Type B pancreatic cell (in vitro differentiated cells): ENCODE measurements at regions not wholly inside any gene's neighbourhood (a gene's known extent, or its start where the extent isn't known, plus 50 kb on each side); places are given as distances from the start of the nearest gene placed in this dataset.

Experiments
- DNase-seq: peaks from one replicate; pipeline ENCODE4 v3.0.0; 2021; ENCODE audit warnings: mixed read lengths; ENCODE audit not compliant: unreplicated experiment; ENCODE audit errors: extremely low spot score
- H3K27ac Mint-ChIP-seq: 2 replicates; pipeline ENCODE4 v1.8.0; 2021; ENCODE audit warnings: mild to moderate bottlenecking, mixed read lengths
- H3K27me3 Mint-ChIP-seq: 2 replicates; pipeline ENCODE4 v1.8.0; 2021; ENCODE audit warnings: mixed read lengths
- H3K36me3 Mint-ChIP-seq: 2 replicates; pipeline ENCODE4 v1.8.0; 2021; ENCODE audit warnings: mixed read lengths
- H3K4me1 Mint-ChIP-seq: one replicate; pipeline ENCODE4 v1.8.0; 2021; ENCODE audit warnings: mixed read lengths; ENCODE audit not compliant: unreplicated experiment
- H3K4me3 Mint-ChIP-seq: 2 replicates; pipeline ENCODE4 v1.8.0; 2021; ENCODE audit warnings: mild to moderate bottlenecking, mixed read lengths
- H3K9me3 Mint-ChIP-seq: 2 replicates; pipeline ENCODE4 v1.8.0; 2021; ENCODE audit warnings: mixed read lengths
- CTCF ChIP-seq: fragments of 200-600 bp; sonication (generic); conservative IDR thresholded peaks from 2 replicates; pipeline ENCODE4 v1.5.0; 2021; ENCODE audit warnings: antibody characterized with exemption, mild to moderate bottlenecking

DNA sequence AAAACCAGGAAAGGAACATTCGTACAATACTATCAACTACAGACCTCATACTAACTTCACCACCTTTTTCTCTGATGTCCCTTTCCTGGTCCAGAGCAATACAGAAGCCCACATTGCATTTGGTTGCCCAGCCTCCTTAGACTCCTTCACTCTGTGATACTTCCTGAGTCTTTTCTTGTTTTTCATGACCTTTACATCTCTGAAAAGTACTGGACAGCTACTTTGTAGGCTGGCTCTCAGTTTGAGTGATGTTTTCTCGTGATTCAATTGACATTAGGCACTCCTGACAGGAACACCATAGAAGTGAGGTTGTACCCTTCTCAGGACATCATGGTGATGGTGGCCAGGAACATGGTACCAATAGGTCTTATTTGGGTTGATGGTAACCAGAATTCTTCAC is 185.9 kb upstream of the SLC39A10 start:
- Mint-ChIP-seq H3K4me1 (no peaks in the 10 kb centered on the region), H3K9me3 (no peaks in the 10 kb centered on the region), H3K36me3 (no peaks in the 10 kb centered on the region), H3K27ac (no peak overlapping the region), H3K4me3 (no peak overlapping the region), H3K27me3 (no peaks in the 10 kb centered on the region)
- no peak for DNase-seq
- TF ChIP-seq CTCF = no peak

- Mint-ChIP-seq H3K9me3 (peaks cover 5% of the 10 kb centered on the region), H3K27ac (no peak overlapping the region), H3K4me3 (no peak overlapping the region), H3K36me3 (no peaks in the 10 kb centered on the region), H3K4me1 (no peaks in the 10 kb centered on the region), H3K27me3 (no peaks in the 10 kb centered on the region)
- no peak for TF ChIP-seq CTCF
- no peak for DNase-seq
Observed at GRCh38 chr2:195470622-195471021, 186.4 kb upstream of the SLC39A10 start.

DNA sequence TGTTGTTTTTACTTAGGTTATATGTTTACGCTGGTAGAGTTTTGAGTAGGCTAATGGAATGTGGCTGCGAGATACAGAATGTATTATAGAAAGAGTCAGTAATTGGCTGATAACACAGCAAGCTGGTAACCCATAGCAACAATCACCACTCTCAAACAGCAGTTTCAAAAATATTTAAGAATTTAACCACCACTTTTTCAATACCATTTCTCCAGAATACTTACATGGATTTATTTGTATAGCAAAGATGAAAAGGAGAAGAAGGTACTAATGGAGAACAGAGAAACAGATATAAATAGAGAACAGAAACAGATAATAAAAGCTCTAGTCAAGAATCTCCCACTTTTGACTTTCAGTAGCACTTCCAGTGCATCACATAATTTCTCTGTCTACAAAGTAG is 188.3 kb upstream of the SLC39A10 start:
- Mint-ChIP-seq H3K9me3 (peaks cover 5% of the 10 kb centered on the region), H3K4me1 (no peaks in the 10 kb centered on the region), H3K4me3 (no peak overlapping the region), H3K27me3 (no peaks in the 10 kb centered on the region), H3K27ac (no peak overlapping the region), H3K36me3 (no peaks in the 10 kb centered on the region)
- no peak for TF ChIP-seq CTCF
- no peak for DNase-seq

DNA sequence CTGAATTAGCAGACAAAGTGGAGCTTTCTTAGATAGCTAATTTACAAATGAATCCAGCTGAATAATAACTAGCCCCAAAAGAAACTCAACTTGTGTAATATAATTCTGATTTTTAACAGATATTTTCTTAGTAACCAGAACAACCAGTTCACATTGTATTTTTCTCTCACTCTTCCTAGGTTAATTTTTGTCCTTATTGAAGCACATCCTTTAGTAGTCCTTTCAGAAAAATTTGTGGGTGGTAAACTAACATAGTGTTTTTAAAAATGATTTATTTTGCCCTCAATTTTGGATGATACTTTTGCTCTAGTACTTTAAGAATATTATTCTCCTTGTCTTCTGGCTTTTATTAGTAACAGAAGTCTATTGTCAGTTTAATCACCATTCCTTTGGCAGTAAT is 190.6 kb upstream of the SLC39A10 start:
- DNase-seq = no peak
- Mint-ChIP-seq H3K4me3 (no peak overlapping the region), H3K27me3 (no peaks in the 10 kb centered on the region), H3K36me3 (no peaks in the 10 kb centered on the region), H3K9me3 (peaks cover 5% of the 10 kb centered on the region), H3K4me1 (no peaks in the 10 kb centered on the region), H3K27ac (no peak overlapping the region)
- TF ChIP-seq CTCF = no peak

GRCh38 chr2:195461010-195461409 is 196.0 kb upstream of the SLC39A10 start:
- Mint-ChIP-seq H3K4me3 (no peak overlapping the region), H3K27me3 (peaks cover 4% of the 10 kb centered on the region), H3K4me1 (no peaks in the 10 kb centered on the region), H3K9me3 (peaks cover 4% of the 10 kb centered on the region), H3K36me3 (no peaks in the 10 kb centered on the region), H3K27ac (no peak overlapping the region)
- no peak for DNase-seq
- TF ChIP-seq CTCF = no peak

GRCh38 chr2:195458936-195459335 is 198.1 kb upstream of the SLC39A10 start:
- TF ChIP-seq CTCF = no peak
- Mint-ChIP-seq H3K4me3 (no peak overlapping the region), H3K4me1 (no peaks in the 10 kb centered on the region), H3K36me3 (no peaks in the 10 kb centered on the region), H3K9me3 (no peaks in the 10 kb centered on the region), H3K27ac (no peak overlapping the region), H3K27me3 (peaks cover 4% of the 10 kb centered on the region)
- no peak for DNase-seq
